ELF-1 (cell line): ENCODE measurements at regions not wholly inside any gene's neighbourhood (a gene's known extent, or its start where the extent isn't known, plus 50 kb on each side); places are given as distances from the start of the nearest gene placed in this dataset.

ENCODE experiments used
- DNase-seq: peaks from one replicate; pipeline ENCODE4 v3.0.0-alpha.2; 2016; ENCODE audit warnings: low read depth, low spot score

DNA sequence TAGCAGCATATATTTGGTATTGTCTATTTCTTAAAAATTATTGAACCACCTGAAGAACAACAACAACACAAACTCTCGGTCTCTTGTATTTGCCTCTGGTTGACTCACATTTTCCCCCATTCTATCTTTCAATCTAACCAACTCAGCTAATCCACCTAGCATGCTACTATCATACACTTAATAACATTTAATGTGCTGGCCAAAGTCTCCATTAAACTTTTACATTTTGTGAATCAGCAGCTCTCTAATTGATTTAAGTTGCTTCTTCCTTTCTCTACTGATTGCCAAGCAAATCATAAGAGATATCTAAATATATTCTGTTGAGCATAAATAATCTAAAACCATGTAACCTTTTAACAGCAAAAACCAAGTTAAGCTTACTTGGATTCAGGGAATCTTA is 631.7 kb downstream of the IGSF11 start:
- no peak for DNase-seq

GRCh38 chr3:118406562-118406961 is 628.1 kb downstream of the IGSF11 start:
- DNase-seq: no peak

DNA sequence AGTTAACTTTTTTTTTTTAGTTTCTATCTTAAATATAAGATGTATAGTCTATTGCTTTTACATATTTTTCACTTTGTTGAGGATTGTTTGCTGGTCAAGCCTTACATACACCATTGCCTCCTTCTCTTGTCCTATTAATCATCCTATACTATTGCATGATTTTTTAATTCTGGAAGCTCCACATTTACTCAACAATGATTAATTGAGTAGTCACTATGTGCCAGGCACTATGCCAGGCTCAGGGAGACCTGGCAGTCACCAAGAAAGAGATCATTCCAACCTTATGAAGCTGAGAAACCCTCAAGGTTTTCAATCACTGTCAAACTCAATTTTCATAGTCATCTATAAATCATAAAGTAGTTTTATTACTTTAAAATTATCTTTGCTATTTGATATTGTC is 626.2 kb downstream of the IGSF11 start:
- DNase-seq: no peak

DNA sequence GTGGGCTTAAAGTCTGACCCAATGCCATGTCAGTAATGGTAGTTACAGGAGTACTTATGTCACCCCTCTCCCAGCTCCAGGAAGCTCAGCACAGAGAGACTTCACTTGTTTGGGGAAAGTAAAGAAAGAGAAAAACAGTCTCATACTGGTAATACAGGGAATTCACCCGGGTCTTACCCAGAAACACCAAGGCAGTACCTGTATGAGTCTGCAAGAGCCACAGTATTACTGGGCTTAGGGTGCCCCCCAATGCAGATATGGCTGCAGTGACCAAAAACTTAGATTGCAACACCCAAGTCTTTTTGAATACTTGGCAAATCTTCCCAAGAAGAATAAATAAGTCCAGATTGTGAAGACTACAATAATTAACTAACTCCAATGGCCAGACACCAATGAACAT is 622.1 kb downstream of the IGSF11 start:
- DNase-seq: no peak

DNA sequence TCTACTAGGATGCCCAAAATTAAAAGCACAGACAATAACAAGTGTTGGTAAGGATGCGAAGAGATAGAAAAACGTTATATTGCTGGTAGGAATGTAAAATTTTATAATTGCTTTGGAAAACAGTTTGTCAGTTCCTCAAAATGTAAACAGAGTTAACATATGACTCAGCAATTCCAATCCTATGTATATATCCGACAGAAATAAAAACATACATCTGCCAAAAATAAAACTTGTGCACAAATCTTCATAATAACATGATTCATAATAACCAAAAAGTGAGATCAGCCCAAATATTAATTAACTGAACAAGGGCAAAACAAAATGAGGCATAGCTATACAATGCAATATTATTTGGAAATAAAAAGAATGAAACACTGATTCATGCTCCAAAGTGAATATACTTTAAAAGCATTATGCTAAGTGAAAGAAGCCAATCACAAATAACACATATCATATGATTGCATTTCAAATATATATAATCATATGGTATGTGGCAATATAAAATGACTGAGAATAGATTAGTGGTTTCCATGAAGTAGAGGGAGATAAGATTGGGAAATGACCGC is 609.3 kb downstream of the IGSF11 start:
- no peak for DNase-seq

GRCh38 chr3:118433825-118434224 is 600.8 kb downstream of the IGSF11 start:
- DNase-seq: no peak

DNA sequence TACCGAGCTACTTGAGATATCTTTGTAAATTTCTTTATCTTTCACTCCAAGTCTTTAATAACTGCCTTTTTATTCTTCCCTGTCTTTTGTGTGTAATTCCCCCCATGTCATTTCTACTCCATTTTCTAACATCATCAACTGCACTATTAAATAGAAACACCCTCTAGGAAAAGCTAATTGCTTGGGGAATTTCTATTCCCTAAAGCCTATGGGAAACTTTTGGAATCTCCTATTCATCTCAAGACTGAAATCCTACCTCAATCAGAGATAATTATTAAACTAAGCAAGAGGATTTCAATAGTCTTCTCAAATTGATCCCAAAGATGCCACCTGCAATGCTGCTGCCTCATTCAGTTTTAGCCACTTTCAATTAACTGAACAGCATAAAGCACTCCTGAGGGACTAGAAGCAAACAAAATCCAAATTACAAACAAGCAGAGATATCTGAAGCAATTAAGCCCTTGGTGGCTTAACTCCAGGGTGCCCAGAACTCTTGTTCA is 598.7 kb downstream of the IGSF11 start:
- DNase-seq: no peak

DNA sequence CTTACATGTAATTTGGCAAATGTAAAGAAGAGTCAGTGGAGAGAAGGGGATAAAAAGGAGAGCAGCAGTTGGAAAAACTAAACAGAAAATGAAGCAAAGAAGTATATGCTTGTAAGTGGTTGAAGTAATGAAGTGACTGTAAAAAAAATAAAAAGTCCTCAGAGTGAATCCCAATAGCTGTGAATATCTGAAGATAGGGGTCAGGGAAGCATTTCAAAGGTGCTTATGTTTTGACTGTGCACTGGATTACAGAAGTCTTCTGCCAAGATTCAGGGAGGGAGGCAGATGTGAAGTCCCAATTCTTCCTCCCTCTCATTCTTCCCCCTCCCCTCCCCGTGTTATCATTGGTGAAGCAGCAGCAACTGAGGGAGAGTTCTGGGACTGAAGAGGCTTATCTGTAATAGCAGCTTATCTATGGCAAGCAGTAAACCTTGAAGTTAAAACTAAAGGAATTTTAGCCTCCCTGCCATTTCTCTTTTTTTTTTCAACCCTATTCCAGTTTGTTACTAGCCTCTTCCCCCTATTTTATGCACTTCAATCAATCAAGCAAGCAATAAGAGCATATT is 597.9 kb downstream of the IGSF11 start:
- peak; percentile 12 for DNase-seq

- DNase-seq: no peak
These were observed 589.6 kb downstream of the IGSF11 start for GRCh38 chr3:118445036-118445435.

DNA sequence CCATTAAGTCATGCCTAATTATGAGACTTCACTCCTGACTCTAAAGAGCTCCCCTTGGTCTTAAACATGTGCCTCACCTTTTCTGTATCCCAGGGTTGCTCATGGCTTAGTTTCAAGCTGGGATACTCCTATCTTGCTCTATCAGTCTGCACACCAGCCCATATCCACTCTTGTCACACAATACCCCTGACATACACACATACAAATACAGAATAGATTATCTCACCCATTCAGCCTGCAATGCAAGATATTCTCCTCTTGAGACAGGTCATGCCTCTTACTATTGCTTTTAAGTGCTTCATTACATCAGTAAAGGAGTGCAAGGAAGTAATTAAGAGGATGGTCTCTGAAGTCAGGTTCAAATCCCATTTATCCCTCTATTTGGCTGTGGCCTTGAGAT is 587.3 kb downstream of the IGSF11 start:
- DNase-seq: no peak

- DNase-seq: no peak
These were observed 567.8 kb downstream of the IGSF11 start for GRCh38 chr3:118466795-118467330.

DNA sequence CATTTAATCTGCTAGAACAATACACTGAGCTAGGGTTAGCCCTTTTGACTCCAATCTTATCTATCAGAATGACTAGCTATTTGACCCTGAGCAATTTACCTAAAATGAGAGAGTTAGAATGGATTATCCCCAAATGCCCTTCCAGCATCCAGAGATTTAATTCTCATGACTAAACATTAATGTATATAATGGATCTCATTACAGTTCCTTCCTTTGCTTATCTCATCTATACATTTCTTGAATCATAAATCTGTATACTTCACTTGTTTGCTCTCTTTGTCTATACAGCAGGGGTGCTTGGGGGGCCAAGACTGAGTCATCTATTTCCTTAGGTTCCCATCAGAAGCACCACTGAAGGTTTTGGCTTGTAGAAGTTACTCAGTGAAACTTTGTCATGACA is 565.8 kb downstream of the IGSF11 start:
- DNase-seq: no peak

- DNase-seq: no peak
These were observed 562.1 kb downstream of the IGSF11 start for GRCh38 chr3:118472586-118472985.

DNA sequence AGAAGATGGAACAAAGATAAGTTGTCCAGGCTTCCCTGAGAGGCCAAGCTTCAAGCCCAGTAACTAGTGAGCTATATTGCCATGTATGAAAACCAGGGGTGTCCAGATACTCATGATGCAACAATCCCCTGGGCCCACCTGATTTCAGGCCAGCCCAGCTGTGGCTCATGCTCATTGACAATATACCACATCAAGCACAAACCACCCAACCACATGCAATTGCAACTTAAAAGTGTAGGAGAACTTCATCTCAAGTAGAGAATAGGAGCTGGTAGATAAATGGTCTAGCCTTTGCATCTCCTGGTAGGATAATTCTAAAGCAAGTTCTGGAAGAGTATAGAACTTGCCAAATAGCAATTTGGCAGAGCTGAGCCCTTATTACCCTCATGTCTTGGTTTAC is 561.3 kb downstream of the IGSF11 start:
- DNase-seq: no peak

- DNase-seq: no peak
These were observed 557.6 kb downstream of the IGSF11 start for GRCh38 chr3:118476885-118477618.

DNA sequence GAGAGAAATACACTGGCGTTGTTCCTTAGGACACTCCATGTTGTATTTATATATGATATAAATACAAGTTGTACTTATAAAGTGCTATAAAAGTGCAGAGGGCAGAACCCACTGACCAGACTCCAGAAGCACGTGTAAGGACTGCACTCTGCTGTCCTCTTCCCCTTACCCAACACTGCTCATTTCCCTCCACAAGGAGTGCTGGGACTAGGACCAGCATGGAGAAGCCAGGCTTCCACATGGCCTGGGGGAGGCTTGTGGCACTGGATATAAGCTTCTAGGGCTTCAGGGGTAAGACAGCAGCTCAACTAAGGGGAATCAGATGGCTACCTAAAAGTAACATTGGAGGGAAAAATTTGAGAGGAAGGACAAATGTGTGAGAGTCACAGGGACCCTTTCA is 556.9 kb downstream of the IGSF11 start:
- DNase-seq: no peak

GRCh38 chr3:118478706-118479276 is 555.9 kb downstream of the IGSF11 start:
- DNase-seq: peak; percentile 35

DNA sequence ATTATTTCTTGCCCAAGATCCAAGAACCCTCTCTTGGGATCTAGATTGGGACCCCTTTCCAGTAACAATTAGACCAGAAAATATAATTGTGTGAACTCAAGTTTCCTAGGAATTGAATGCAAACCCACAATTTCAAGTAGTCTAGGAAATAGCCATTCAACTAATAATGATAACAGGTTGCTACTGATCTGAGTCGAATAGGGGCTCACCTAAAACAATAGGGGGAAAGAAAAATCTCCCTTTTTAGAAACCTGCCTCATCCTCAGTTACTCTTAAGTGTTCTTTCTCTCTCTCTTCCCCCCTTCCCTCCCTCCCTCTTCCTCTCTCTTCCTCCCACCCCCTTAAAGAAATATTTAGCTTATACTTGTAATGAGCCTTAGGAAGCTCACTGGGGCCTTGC is 555.3 kb downstream of the IGSF11 start:
- DNase-seq: no peak

DNA sequence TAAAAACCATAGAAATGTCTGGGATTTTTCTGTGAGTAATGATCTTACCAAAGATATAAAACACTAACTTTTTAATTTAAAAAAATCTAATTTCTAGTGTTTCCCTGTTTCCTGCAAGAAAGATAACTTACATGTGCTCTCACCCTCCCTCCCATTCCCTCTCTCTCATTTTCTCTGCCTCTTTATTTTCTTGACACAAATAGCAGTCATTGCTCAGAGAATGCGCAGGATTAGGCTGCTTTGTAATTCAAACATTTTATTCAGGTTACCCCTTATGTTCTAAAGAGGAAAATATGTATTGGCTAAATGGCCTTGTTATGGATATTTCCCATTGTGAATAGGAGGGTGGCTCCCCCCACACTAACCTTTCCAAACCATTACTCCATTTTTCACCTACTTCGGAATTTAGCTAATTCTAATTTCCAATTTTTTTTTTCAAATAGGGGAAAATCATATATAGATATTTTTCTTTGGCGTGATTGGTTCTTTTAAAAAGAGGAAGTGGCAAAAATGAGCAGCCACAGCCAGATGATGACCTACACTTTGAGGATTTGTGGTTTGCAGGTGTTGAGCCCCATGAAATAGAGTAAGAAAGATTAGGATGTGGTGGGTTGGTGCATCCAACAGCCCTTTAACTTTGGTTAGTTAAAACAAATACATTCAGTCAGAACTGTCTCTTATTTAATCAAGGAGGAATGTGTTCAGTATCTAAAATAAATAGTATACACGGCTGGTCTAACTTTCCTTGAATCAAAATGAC is 554.4 kb downstream of the IGSF11 start:
- no peak for DNase-seq

- no peak for DNase-seq
These were observed 549.0 kb downstream of the IGSF11 start for GRCh38 chr3:118485693-118486092.

DNA sequence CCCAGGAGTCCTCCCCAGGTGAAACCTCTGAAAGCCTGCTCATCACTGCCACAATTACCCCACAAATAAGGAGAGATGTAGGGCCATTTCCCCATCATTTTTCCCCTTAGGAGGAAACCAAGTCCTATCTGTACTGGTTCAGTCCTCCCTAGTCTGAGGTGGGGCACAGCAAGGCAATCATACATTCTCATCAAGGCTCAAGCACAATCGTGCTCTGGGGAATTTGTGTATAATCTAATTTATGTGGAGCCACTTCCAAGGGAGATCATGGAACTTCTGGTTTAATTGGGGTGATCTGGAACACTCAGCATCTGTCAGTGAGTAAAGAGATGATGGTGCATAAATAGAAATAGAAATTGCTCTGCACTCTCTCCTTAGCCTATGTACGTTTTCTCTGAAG is 546.9 kb downstream of the IGSF11 start:
- no peak for DNase-seq

- DNase-seq: no peak
These were observed 545.9 kb downstream of the IGSF11 start for GRCh38 chr3:118488732-118489131.
